Ectodermal cell (in vitro differentiated cells): ENCODE measurements at regions not wholly inside any gene's neighbourhood (a gene's known extent, or its start where the extent isn't known, plus 50 kb on each side); places are given as distances from the start of the nearest gene placed in this dataset.

Experiments used
- H3K27ac ChIP-seq: 2 replicates; pipeline ENCODE4 v1.7.0; 2013; ENCODE audit warnings: mild to moderate bottlenecking, low read depth, low read length; ENCODE audit not compliant: insufficient read depth, poor library complexity, severe bottlenecking
- H3K27me3 ChIP-seq: 2 replicates; pipeline ENCODE4 v1.7.0; 2013; ENCODE audit warnings: mild to moderate bottlenecking, low read length; ENCODE audit not compliant: insufficient read depth, control insufficient read depth, poor library complexity, severe bottlenecking
- H3K36me3 ChIP-seq: one replicate; pipeline ENCODE4 v1.7.0; 2013; ENCODE audit warnings: low read length; ENCODE audit not compliant: control insufficient read depth, insufficient read depth
- H3K4me1 ChIP-seq: one replicate; pipeline ENCODE4 v1.7.0; 2013; ENCODE audit warnings: low read length; ENCODE audit not compliant: control insufficient read depth, insufficient read depth
- H3K4me3 ChIP-seq: 2 replicates; pipeline ENCODE4 v1.7.0; 2013; ENCODE audit warnings: low read depth, low read length, control low read depth; ENCODE audit not compliant: insufficient read depth
- H3K9me3 ChIP-seq: 2 replicates; pipeline ENCODE4 v1.7.0; 2013; ENCODE audit warnings: mild to moderate bottlenecking, low read length, moderate library complexity; ENCODE audit not compliant: control insufficient read depth
- whole genome bisulfite sequencing, 2 experiments: methylation state at CpG; one replicate each; pipeline ENCODE4 v1.1.7; 2013; ENCODE audit warnings: missing lambda C conversion rate in 2 of 2; 5-methylcytosine and 5-hydroxymethylcytosine counted together

DNA sequence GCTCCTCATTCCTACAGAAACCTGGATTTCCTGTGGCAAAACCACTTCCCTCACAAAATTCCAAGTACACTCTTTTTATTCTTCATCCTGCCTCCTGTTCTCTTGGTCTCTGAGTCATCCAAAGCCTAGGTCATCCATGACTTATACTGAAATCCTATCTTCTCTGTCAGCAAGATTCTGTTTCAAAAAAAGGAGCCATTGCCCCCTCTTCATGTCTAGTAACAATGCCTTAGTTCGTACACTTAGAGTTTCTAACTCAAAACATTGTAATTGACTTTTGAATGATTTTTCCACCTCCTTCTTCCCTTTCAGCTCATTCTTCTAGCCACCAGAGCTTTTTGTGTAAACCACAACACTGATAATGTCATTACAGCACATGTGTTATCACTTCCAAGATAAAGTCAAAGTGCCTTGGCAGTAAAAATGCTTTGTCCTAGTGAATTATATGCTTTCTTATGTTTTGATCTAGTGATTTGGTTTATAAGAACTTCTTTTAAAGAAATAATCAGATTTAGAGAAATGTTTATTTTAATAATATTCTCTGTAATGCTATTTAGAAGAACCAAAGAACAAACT, 256.5 kb upstream of the NECTIN3 start:
- Histone ChIP-seq H3K4me1 (peaks cover 8% of the 10 kb centered on the region), H3K4me3 (no peak overlapping the region), H3K27ac (no peak overlapping the region), H3K27me3 (no peaks in the 10 kb centered on the region), H3K36me3 (no peaks in the 10 kb centered on the region), H3K9me3 (no peaks in the 10 kb centered on the region)
- 94 to 100% methylated on average over 1 of the region's 1 CpG for WGBS, 2 experiments

DNA sequence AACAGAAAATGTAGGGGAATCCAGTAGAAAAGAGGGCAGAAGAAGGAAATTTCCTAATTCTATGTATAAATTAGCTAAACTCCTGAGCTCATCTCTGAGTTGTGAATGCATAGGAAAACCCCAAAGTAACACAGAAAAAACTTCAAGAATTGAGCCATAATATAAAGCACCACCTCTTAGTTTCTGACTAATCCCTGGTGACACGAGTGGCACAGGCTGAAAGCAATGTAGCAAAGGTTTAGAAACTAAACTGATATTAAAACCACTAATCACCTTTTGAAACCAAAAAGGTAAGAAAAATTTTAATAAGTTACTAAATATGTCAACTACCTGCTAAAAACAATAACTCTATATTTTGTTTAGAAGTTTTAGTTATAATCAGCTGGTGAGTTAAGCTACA, 255.6 kb upstream of the NECTIN3 start:
- Histone ChIP-seq H3K36me3 (no peaks in the 10 kb centered on the region), H3K4me1 (peaks cover 8% of the 10 kb centered on the region), H3K9me3 (no peaks in the 10 kb centered on the region), H3K4me3 (no peak overlapping the region), H3K27me3 (no peaks in the 10 kb centered on the region), H3K27ac (no peak overlapping the region)
- WGBS, 2 experiments: 92 to 100% methylated on average over 1 of the region's 1 CpG

DNA sequence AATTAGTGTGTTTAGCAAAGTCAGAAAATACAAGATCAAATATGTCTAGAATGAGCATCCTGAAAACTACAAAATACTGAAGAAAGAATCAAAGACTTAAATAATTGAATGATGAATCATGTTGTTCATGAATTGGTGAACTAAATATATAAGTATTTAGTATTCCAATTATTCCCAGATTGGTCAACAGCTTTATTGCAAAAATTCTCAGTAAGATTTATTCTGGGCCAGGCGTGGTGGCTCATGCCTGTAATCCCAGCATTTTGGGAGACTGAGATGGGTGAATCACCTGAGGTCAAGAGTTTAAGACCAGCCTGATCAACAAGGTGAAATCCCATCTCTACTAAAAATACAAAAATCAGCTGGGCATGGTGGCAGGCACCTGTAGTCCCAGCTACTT, 250.0 kb upstream of the NECTIN3 start:
- Histone ChIP-seq H3K36me3 (no peaks in the 10 kb centered on the region), H3K27me3 (no peaks in the 10 kb centered on the region), H3K4me3 (no peak overlapping the region), H3K9me3 (no peaks in the 10 kb centered on the region), H3K4me1 (no peaks in the 10 kb centered on the region), H3K27ac (no peak overlapping the region)
- WGBS, 2 experiments: 88 to 100% methylated on average over 1 of the region's 1 CpG

DNA sequence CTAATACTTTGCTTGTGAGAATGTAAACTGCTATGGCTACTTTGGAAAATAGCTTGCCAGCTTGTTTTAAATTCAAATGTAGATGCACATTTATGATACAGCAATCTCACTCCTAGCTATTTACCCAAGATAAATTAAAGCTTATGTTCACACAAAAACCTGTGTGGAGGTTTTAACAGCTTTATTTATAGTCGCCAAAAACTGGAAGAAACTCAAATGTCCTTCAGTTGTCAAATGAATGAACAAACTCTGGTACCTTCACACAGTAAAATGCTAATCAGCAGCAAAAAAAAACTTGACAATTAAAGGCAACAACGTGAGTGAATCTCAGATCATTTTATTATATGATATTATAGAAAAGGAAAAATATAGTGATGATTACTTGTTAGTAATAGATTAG, 248.6 kb upstream of the NECTIN3 start:
- no peaks in the 10 kb centered on the region for H3K4me1 ChIP-seq

DNA sequence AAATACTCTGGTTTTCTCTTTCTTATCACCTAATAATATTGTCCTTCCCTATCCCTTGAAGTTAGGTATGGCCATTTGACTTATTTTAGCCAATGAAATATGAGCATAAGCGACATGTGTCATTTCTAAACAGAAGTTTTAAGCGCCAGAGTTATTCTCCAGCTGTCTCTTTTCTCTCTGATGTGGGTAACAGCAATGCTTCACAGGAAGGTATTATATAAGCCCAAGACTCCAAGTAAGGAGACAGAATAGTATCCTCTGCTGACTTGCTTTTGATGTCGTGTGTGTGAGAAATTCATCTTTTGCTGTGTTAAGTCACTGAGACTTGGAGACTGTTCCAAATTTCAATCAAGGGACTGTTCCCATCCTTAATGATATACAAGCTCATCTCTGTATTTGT, 224.6 kb upstream of the NECTIN3 start:
- Histone ChIP-seq H3K27me3 (no peaks in the 10 kb centered on the region), H3K4me1 (no peaks in the 10 kb centered on the region), H3K36me3 (no peaks in the 10 kb centered on the region), H3K27ac (no peak overlapping the region), H3K4me3 (no peak overlapping the region), H3K9me3 (no peaks in the 10 kb centered on the region)
- WGBS, 2 experiments: 58 to 65% methylated on average over 3 of the region's 3 CpGs

More for the DNA sequence above, 248.6 kb upstream of the NECTIN3 start:
- 88 to 100% methylated on average over 1 to 2 of the region's 2 CpGs for WGBS, 2 experiments
- no peaks in the 10 kb centered on the region for H3K36me3 ChIP-seq
- no peak overlapping the region for H3K27ac ChIP-seq
- no peaks in the 10 kb centered on the region for H3K9me3 ChIP-seq
- H3K4me3 ChIP-seq: no peak overlapping the region
- no peaks in the 10 kb centered on the region for H3K27me3 ChIP-seq

DNA sequence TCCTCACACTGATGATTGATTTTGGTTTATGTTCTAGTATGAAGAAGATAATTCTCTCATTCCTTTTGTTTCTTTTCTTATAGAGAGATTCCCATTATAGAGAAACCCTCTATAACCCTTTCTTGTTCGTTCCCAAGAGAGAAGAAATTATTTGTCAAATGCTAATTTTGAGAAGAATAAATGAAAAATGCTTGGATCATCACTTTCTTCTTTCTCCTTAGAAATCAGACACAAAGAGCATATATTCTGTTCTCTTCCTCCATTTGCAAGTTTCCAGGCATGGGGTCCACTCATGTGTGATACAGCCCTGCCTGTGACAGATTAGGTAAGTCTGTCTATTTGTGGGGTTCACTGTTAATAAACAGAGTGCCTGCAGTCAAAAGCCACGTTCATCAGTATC, 222.6 kb upstream of the NECTIN3 start:
- H3K27me3 ChIP-seq: no peaks in the 10 kb centered on the region
- no peaks in the 10 kb centered on the region for H3K36me3 ChIP-seq
- 86 to 100% methylated on average over 1 of the region's 2 CpGs for WGBS, 2 experiments

DNA sequence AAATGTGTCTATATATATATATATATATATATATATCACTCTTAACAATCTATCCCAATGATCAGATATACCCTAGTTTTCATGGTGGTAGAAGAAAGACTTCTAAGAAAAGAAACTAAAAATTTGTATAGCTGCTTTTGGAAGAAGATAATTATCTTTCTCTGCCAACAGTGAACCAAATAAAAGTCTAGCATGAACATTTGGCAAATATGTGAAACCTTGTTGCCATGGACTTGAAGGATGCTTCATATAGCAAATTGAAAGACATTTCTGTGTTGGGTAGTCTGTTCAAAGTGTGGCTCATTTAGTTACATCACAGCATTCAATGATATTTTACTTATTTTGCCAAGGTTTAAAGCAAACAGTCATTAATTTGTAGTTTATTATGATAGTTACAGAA, 219.9 kb upstream of the NECTIN3 start:
- H3K4me3 ChIP-seq: no peak overlapping the region
- H3K27me3 ChIP-seq: no peaks in the 10 kb centered on the region
- H3K36me3 ChIP-seq: no peaks in the 10 kb centered on the region
- no peaks in the 10 kb centered on the region for H3K4me1 ChIP-seq
- no peak overlapping the region for H3K27ac ChIP-seq
- H3K9me3 ChIP-seq: no peaks in the 10 kb centered on the region

More for the DNA sequence above, 222.6 kb upstream of the NECTIN3 start:
- Histone ChIP-seq H3K9me3 (no peaks in the 10 kb centered on the region), H3K4me3 (no peak overlapping the region), H3K27ac (no peak overlapping the region), H3K4me1 (no peaks in the 10 kb centered on the region)

DNA sequence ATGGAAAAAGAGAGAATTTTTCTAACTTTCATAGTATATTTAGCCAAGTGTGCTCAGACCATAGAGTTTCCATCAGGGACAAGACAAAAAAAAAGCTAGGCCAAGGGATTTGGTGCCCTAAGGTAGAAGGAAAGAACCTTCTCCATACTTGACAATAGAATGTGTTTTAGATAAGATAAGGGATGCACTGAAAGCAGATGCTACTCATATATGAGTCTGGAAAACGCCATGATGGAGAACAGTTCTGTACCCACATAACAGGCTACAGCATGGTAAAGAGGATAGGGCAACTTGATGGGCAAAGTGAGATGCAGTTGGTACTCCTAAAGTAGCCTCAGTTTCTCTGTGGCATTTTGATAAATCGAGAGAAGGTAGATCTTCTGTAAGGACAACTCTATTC, 216.4 kb upstream of the NECTIN3 start:
- 89 to 90% methylated on average over 2 of the region's 2 CpGs for WGBS, 2 experiments
- Histone ChIP-seq H3K27me3 (no peaks in the 10 kb centered on the region), H3K27ac (no peak overlapping the region), H3K4me1 (no peaks in the 10 kb centered on the region), H3K36me3 (no peaks in the 10 kb centered on the region), H3K9me3 (no peaks in the 10 kb centered on the region), H3K4me3 (no peak overlapping the region)

DNA sequence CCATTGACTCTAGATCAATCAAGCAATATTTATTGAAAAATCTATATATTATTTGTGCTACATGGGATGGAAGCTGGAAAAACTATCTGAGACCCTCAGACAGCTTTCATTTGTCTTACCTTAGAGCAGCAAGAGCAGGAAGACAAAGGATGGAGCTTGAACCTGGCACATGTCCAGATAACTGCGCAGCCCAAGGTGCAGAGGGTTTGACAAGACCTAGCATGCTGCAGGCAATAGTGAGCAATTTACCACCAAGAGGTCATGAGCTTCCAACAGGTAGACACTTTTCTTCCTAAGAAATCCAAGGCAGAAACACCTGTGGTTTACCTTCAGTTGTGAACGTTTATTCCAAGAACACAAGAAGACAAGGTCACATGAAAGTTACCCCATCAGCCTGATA, 214.7 kb upstream of the NECTIN3 start:
- H3K9me3 ChIP-seq: no peaks in the 10 kb centered on the region
- H3K4me3 ChIP-seq: no peak overlapping the region
- H3K27ac ChIP-seq: no peak overlapping the region
- no peaks in the 10 kb centered on the region for H3K36me3 ChIP-seq
- H3K27me3 ChIP-seq: no peaks in the 10 kb centered on the region
- 96 to 98% methylated on average over 2 of the region's 2 CpGs for WGBS, 2 experiments
- no peaks in the 10 kb centered on the region for H3K4me1 ChIP-seq

DNA sequence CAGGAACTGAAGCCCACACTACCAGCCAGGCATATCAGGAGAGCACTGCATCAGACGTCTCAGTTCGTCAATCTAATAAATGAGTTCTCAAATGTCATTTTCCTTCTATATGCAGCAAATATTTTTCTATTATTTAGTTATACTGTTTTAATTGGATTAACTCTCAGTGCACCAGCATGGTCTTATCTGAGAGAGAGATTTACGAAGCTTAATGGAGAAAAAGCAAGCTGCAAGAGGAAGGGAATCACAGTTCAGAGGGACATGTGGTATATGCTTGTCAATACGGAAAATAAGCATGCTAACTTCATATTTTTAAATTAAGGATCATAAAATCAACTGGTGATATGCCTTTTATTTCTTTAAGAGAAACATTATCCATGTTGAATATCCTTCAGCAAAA, 213.1 kb upstream of the NECTIN3 start:
- Histone ChIP-seq H3K27ac (no peak overlapping the region), H3K36me3 (no peaks in the 10 kb centered on the region), H3K4me3 (no peak overlapping the region), H3K27me3 (no peaks in the 10 kb centered on the region), H3K9me3 (no peaks in the 10 kb centered on the region), H3K4me1 (no peaks in the 10 kb centered on the region)
- 93 to 96% methylated on average over 3 to 4 of the region's 4 CpGs for whole genome bisulfite sequencing, 2 experiments

DNA sequence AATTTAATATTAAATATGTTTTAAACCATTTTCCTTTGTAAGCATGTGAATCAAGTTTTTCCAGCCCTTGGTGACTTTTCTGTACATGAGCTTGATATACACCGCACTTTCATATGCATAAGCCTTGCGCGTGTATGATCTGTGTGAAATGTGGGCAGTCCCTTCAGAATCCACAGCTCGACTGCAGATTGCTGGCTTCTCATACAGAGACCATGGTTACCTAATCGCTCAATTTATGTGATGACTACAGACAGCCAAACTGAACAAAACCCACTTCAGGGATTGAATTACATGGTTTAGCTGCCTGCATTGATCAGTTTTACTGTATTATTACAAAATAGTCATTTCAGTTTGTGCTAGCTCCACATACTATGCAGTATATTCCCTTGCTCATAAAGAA, 212.3 kb upstream of the NECTIN3 start:
- no peaks in the 10 kb centered on the region for H3K4me1 ChIP-seq
- WGBS, 2 experiments: 96 to 97% methylated on average over 5 of the region's 5 CpGs
- no peaks in the 10 kb centered on the region for H3K9me3 ChIP-seq
- H3K4me3 ChIP-seq: no peak overlapping the region
- H3K36me3 ChIP-seq: no peaks in the 10 kb centered on the region
- H3K27me3 ChIP-seq: no peaks in the 10 kb centered on the region
- no peak overlapping the region for H3K27ac ChIP-seq
